ENCODE measurements at regions not wholly inside any gene's neighbourhood (a gene's known extent, or its start where the extent isn't known, plus 50 kb on each side); places are given as distances from the start of the nearest gene placed in this dataset.

GRCh38 chr5:173542964-173543363 lies 73.5 kb downstream of the BOD1 start:
- Histone ChIP-seq H3K9me2 (replicated peaks; ENCODE audit: low read length) (no peaks in the 10 kb centered on the region), H3K79me2 (ENCODE audit: low read length) (no peaks in the 10 kb centered on the region), H3K4me3 (ENCODE audit: low read length) (no peak overlapping the region), H3K9me3 (ENCODE audit: low read length) (no peaks in the 10 kb centered on the region), H3K4me2 (ENCODE audit: low read length) (no peak overlapping the region), H3K9ac (ENCODE audit: low read length) (no peak overlapping the region), H4K20me1 (ENCODE audit: low read length) (no peaks in the 10 kb centered on the region), H3K27me3 (ENCODE audit: low read length) (no peaks in the 10 kb centered on the region), H3K4me1 (ENCODE audit: insufficient read depth, low read length) (peaks cover 7% of the 10 kb centered on the region; the same call in 1 of the 2 replicates), H2AFZ (ENCODE audit: low read length) (no peak overlapping the region), H3K27ac (ENCODE audit: low read length) (no peak overlapping the region), H3K36me3 (ENCODE audit: low read depth, low read length) (no peaks in the 10 kb centered on the region), H3F3A (ENCODE audit: low read length, unreplicated experiment) (no peaks in the 10 kb centered on the region)
- no peak for ATAC-seq
- TF ChIP-seq CTCF (conservative IDR thresholded peaks at IDR 0.05; ENCODE audit: low read depth, low read length), result no peak
- no peak for TF ChIP-seq EZH2phosphoT487 (IDR thresholded peaks at IDR 0.05; ENCODE audit: borderline replicate concordance, low read length)
- TF ChIP-seq EZH2 (IDR thresholded peaks at IDR 0.05; ENCODE audit: low read length, unreplicated experiment), result no peak
- no peak for DNase-seq
- ChIA-PET CTCF (no interaction called here), POLR2A (ENCODE audit: unreplicated experiment) (no interaction called here)
- BruUV-seq (replicated peaks), result no TSS peak
- intact Hi-C loops (cut with micrococcal nuclease), result no loop called here

- Histone ChIP-seq H3K27me3 (ENCODE audit: low read length) (no peaks in the 10 kb centered on the region), H3K9me2 (replicated peaks; ENCODE audit: low read length) (no peaks in the 10 kb centered on the region), H3K36me3 (ENCODE audit: low read depth, low read length) (no peaks in the 10 kb centered on the region), H3K27ac (ENCODE audit: low read length) (no peak overlapping the region), H3F3A (ENCODE audit: low read length, unreplicated experiment) (no peaks in the 10 kb centered on the region), H4K20me1 (ENCODE audit: low read length) (no peaks in the 10 kb centered on the region), H3K9ac (ENCODE audit: low read length) (no peak overlapping the region), H3K4me3 (ENCODE audit: low read length) (no peak overlapping the region), H3K4me2 (ENCODE audit: low read length) (no peak overlapping the region), H3K79me2 (ENCODE audit: low read length) (no peaks in the 10 kb centered on the region), H2AFZ (ENCODE audit: low read length) (no peak overlapping the region), H3K9me3 (ENCODE audit: low read length) (no peaks in the 10 kb centered on the region), H3K4me1 (ENCODE audit: insufficient read depth, low read length) (0 out of 2 replicates have a peak, but pooled peaks cover 1% of the 10 kb centered on the region)
- ATAC-seq (no peak), DNase-seq (no peak)
- no peak for TF ChIP-seq CTCF (conservative IDR thresholded peaks at IDR 0.05; ENCODE audit: low read depth, low read length)
- TF ChIP-seq EZH2 (IDR thresholded peaks at IDR 0.05; ENCODE audit: low read length, unreplicated experiment), result no peak
- TF ChIP-seq EZH2phosphoT487 (IDR thresholded peaks at IDR 0.05; ENCODE audit: borderline replicate concordance, low read length), result no peak
- ChIA-PET CTCF (no interaction called here), POLR2A (ENCODE audit: unreplicated experiment) (no interaction called here)
- no TSS peak for BruUV-seq (replicated peaks)
- intact Hi-C loops (cut with micrococcal nuclease), result no loop called here
Observed at GRCh38 chr5:173542159-173542558, 74.3 kb downstream of the BOD1 start.

GRCh38 chr5:173538654-173539053 lies 77.8 kb downstream of the BOD1 start:
- no peak for TF ChIP-seq EZH2 (IDR thresholded peaks at IDR 0.05; ENCODE audit: low read length, unreplicated experiment)
- TF ChIP-seq EZH2phosphoT487 (IDR thresholded peaks at IDR 0.05; ENCODE audit: borderline replicate concordance, low read length), result no peak
- TF ChIP-seq CTCF (conservative IDR thresholded peaks at IDR 0.05; ENCODE audit: low read depth, low read length), result no peak
- H3K4me2 ChIP-seq (ENCODE audit: low read length), result no peak overlapping the region
- POLR2A ChIA-PET (ENCODE audit: unreplicated experiment), result no interaction called here
- no peaks in the 10 kb centered on the region for H3F3A ChIP-seq (ENCODE audit: low read length, unreplicated experiment)
- H3K9me2 ChIP-seq (replicated peaks; ENCODE audit: low read length), result no peaks in the 10 kb centered on the region
- H3K27me3 ChIP-seq (ENCODE audit: low read length), result no peaks in the 10 kb centered on the region
- H3K27ac ChIP-seq (ENCODE audit: low read length), result no peak overlapping the region
- no peak overlapping the region for H3K4me3 ChIP-seq (ENCODE audit: low read length)
- intact Hi-C loops (cut with micrococcal nuclease), result no loop called here
- H3K9me3 ChIP-seq (ENCODE audit: low read length), result no peaks in the 10 kb centered on the region
- ATAC-seq (no peak), DNase-seq (no peak)
- CTCF ChIA-PET, result no interaction called here
- no peaks in the 10 kb centered on the region for H3K79me2 ChIP-seq (ENCODE audit: low read length)
- H2AFZ ChIP-seq (ENCODE audit: low read length), result no peak overlapping the region
- H4K20me1 ChIP-seq (ENCODE audit: low read length), result no peaks in the 10 kb centered on the region
- no peaks in the 10 kb centered on the region for H3K36me3 ChIP-seq (ENCODE audit: low read depth, low read length)
- H3K9ac ChIP-seq (ENCODE audit: low read length), result no peak overlapping the region
- BruUV-seq (replicated peaks), result no TSS peak
- H3K4me1 ChIP-seq (ENCODE audit: insufficient read depth, low read length), result peaks cover 6% of the 10 kb centered on the region; the same call in 1 of the 2 replicates

Data from PC-3 (cell line).